ENCODE measurements at regions not wholly inside any gene's neighbourhood (a gene's known extent, or its start where the extent isn't known, plus 50 kb on each side); places are given as distances from the start of the nearest gene placed in this dataset.

DNA sequence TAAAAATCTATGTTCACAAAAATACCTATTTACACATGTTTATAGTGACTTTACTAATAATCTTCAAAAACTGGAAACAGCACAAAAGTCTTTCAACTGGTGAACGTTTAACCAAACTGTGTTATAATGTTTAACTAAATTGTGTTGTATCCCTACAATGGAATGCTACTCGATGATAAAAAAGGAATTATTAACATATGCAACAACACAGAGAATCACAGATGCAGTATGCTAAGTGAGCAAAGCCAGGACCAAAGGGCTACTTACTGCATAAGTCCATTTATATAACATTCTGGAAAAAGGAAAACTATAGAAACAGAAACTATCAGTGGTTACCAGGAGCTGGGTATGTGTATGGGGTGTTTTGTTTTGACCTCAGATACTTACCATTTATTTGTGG lies 602.2 kb upstream of the BTBD3 start:
- TF ChIP-seq JUND (IDR thresholded peaks at IDR 0.05; ENCODE audit: low read length) (no peak), EP300 (IDR thresholded peaks at IDR 0.05; ENCODE audit: borderline replicate concordance in 1 of 2, low read depth in 2 of 2, low read length in 2 of 2) (no peak), NANOG (IDR thresholded peaks at IDR 0.05; ENCODE audit: insufficient read depth, low read depth, low read length, poor library complexity, severe bottlenecking) (no peak), POLR2AphosphoS5 (IDR thresholded peaks at IDR 0.05; ENCODE audit: low read depth, low read length) (no peak)

Data from H1 (cell line).